ENCODE measurements at regions not wholly inside any gene's neighbourhood (a gene's known extent, or its start where the extent isn't known, plus 50 kb on each side); places are given as distances from the start of the nearest gene placed in this dataset.

- H2AFZ ChIP-seq (ENCODE audit: low read length): no peak overlapping the region
These were observed 799.3 kb downstream of the DIPK2A start for GRCh38 chr3:144770915-144771351.

DNA sequence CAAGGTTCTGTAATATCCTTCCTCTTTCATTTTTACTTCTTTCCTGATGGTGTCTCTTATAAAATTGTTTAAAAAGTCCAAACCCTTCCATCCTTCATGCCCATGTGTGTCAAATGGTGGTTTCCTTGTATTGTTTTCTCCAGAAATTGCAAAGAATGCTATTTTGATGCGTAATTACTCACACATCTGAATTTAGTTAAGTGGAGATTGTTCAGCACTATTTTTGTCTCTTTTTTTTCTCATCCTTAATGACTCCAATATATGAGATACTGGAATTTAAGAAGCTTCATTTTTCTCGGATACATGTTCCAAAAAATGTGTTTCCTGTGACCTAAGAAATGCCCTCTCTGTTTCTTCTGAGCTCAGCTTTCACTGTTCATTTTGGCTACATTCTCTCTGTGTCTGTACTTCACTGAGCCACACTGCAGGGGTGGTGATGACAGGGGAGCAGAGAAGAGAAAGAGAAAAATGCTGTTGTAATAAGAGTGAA, 799.8 kb downstream of the DIPK2A start:
- Histone ChIP-seq H3K27ac (ENCODE audit: low read depth, low read length, poor library complexity, severe bottlenecking) (no peak overlapping the region), H3K9me2 (ENCODE audit: low read depth, low read length) (no peaks in the 10 kb centered on the region), H3K4me1 (ENCODE audit: insufficient read depth, low read length, severe bottlenecking) (no peaks in the 10 kb centered on the region), H3K9me3 (ENCODE audit: low read length) (no peaks in the 10 kb centered on the region), H3K4me2 (ENCODE audit: low read length) (no peak overlapping the region), H4K20me1 (ENCODE audit: insufficient read depth, low read length) (no peaks in the 10 kb centered on the region), H3F3A (ENCODE audit: insufficient read depth, low read length) (no peaks in the 10 kb centered on the region), H3K9ac (ENCODE audit: low read length) (no peak overlapping the region), H3K36me3 (ENCODE audit: insufficient read depth, low read length) (no peaks in the 10 kb centered on the region), H3K27me3 (ENCODE audit: insufficient read depth, low read length) (no peaks in the 10 kb centered on the region), H3K4me3 (ENCODE audit: low read depth, low read length, poor library complexity, severe bottlenecking) (no peak overlapping the region), H3K79me2 (ENCODE audit: insufficient read depth, low read length) (no peaks in the 10 kb centered on the region), H2AFZ (ENCODE audit: low read length) (no peak overlapping the region)
- TF ChIP-seq EZH2 (IDR thresholded peaks at IDR 0.05; ENCODE audit: borderline replicate concordance, low read length): no peak
- no peak for TF ChIP-seq CTCF (IDR thresholded peaks at IDR 0.05; ENCODE audit: low read length)

More at GRCh38 chr3:144770915-144771351, 799.3 kb downstream of the DIPK2A start:
- no peaks in the 10 kb centered on the region for H3K36me3 ChIP-seq (ENCODE audit: insufficient read depth, low read length)
- no peaks in the 10 kb centered on the region for H3K79me2 ChIP-seq (ENCODE audit: insufficient read depth, low read length)
- TF ChIP-seq CTCF (IDR thresholded peaks at IDR 0.05; ENCODE audit: low read length) (no peak), EZH2 (IDR thresholded peaks at IDR 0.05; ENCODE audit: borderline replicate concordance, low read length) (no peak)
- H3K9ac ChIP-seq (ENCODE audit: low read length): no peak overlapping the region
- no peak overlapping the region for H3K4me2 ChIP-seq (ENCODE audit: low read length)
- H3K4me1 ChIP-seq (ENCODE audit: insufficient read depth, low read length, severe bottlenecking): no peaks in the 10 kb centered on the region
- no peak overlapping the region for H3K27ac ChIP-seq (ENCODE audit: low read depth, low read length, poor library complexity, severe bottlenecking)
- no peaks in the 10 kb centered on the region for H3K9me2 ChIP-seq (ENCODE audit: low read depth, low read length)
- H3F3A ChIP-seq (ENCODE audit: insufficient read depth, low read length): no peaks in the 10 kb centered on the region
- H3K9me3 ChIP-seq (ENCODE audit: low read length): no peaks in the 10 kb centered on the region
- H4K20me1 ChIP-seq (ENCODE audit: insufficient read depth, low read length): no peaks in the 10 kb centered on the region
- no peak overlapping the region for H3K4me3 ChIP-seq (ENCODE audit: low read depth, low read length, poor library complexity, severe bottlenecking)
- no peaks in the 10 kb centered on the region for H3K27me3 ChIP-seq (ENCODE audit: insufficient read depth, low read length)

GRCh38 chr3:144772372-144772771, 800.7 kb downstream of the DIPK2A start:
- no peak overlapping the region for H3K4me2 ChIP-seq (ENCODE audit: low read length)
- H3K9ac ChIP-seq (ENCODE audit: low read length): no peak overlapping the region
- H3K27ac ChIP-seq (ENCODE audit: low read depth, low read length, poor library complexity, severe bottlenecking): no peak overlapping the region
- no peaks in the 10 kb centered on the region for H3K27me3 ChIP-seq (ENCODE audit: insufficient read depth, low read length)
- no peaks in the 10 kb centered on the region for H3K36me3 ChIP-seq (ENCODE audit: insufficient read depth, low read length)
- TF ChIP-seq CTCF (IDR thresholded peaks at IDR 0.05; ENCODE audit: low read length) (no peak), EZH2 (IDR thresholded peaks at IDR 0.05; ENCODE audit: borderline replicate concordance, low read length) (no peak)
- H3K9me2 ChIP-seq (ENCODE audit: low read depth, low read length): no peaks in the 10 kb centered on the region
- no peaks in the 10 kb centered on the region for H3K9me3 ChIP-seq (ENCODE audit: low read length)
- no peaks in the 10 kb centered on the region for H4K20me1 ChIP-seq (ENCODE audit: insufficient read depth, low read length)
- no peak overlapping the region for H3K4me3 ChIP-seq (ENCODE audit: low read depth, low read length, poor library complexity, severe bottlenecking)
- no peaks in the 10 kb centered on the region for H3F3A ChIP-seq (ENCODE audit: insufficient read depth, low read length)
- H2AFZ ChIP-seq (ENCODE audit: low read length): no peak overlapping the region
- no peaks in the 10 kb centered on the region for H3K79me2 ChIP-seq (ENCODE audit: insufficient read depth, low read length)
- H3K4me1 ChIP-seq (ENCODE audit: insufficient read depth, low read length, severe bottlenecking): no peaks in the 10 kb centered on the region
